Right lung (tissue), 2 donors: ENCODE measurements at regions not wholly inside any gene's neighbourhood (a gene's known extent, or its start where the extent isn't known, plus 50 kb on each side); places are given as distances from the start of the nearest gene placed in this dataset.
"Not testable (repeated sequence)": the region's sequence is repeated elsewhere in the genome, so short reads cannot be mapped to it uniquely, and the experiment has no call there.

Experiments
- DNase-seq, 2 donors: peaks; one replicate each; pipeline ENCODE4 v3.0.0-alpha.2; 2013

DNA sequence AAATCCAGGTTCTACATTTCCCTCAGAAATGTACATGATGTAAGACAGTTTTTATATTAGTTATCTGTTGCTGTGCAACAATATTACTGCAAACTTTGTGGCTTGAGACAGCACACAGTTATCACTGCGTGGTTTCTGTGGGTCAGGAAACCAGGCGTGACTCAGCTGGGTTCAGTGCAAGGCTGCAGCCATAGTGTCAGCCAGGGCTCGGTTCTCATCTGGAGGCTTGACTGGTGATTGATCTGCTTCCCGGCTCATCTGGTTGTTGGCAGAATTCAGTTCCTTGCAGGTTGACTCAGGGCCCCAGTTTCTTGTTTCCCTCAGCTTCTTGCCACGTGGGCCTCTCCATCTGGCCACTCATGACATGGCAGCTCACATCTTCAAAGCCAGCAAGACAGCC, 146.8 kb upstream of the ROPN1B start:
- not testable (repeated sequence) for DNase-seq

- DNase-seq: not testable (repeated sequence)
These were observed 137.8 kb upstream of the ROPN1B start for GRCh38 chr3:125831005-125831750.

DNA sequence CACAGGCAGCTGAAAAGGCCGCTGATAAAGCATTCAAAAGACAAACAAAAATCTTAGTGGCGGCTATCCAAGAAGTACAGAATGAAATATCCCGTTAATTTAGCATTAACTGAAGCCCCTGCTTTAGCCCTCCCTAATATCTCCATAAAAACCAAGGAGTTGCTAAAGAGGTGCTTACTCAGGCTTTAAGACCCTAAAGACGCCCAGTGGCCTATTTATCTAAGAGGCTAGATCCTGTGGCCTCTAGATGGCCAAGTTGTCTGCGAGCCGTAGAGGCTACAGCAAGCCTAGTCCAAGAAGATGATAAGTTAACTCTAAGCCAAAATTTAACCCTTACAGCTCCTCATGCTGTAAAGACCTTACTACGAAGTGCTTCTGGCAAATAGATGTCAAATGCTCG, 133.4 kb upstream of the ROPN1B start:
- not testable (repeated sequence) for DNase-seq

GRCh38 chr3:125836011-125836551, 132.9 kb upstream of the ROPN1B start:
- DNase-seq: not testable (repeated sequence)

GRCh38 chr3:125836786-125837185, 132.2 kb upstream of the ROPN1B start:
- DNase-seq: not testable (repeated sequence)

- DNase-seq: not testable (repeated sequence)
These were observed 130.1 kb upstream of the ROPN1B start for GRCh38 chr3:125838857-125839256.

DNA sequence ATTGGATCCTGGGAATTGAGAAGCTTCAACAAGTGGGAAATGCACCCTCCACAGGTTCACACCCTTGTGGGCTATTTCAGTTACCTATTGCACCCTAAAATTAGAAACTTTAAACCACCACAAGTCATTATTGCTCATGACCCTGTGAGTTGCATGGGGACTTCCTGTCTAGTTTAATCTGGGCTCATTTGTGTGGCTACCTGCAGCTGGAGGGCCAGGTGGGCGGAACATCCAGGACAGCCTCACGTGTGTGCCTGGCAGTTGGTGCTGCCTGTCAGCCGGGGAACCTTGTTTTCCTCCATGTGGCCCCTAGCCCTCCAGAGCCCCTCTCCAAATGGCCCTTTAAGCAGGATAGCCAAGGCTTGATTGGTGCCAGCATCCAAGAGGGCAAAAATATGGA, 128.5 kb upstream of the ROPN1B start:
- DNase-seq: not testable (repeated sequence)

GRCh38 chr3:125847966-125848365, 121.0 kb upstream of the ROPN1B start:
- not testable (repeated sequence) for DNase-seq

- not testable (repeated sequence) for DNase-seq
These were observed 114.0 kb upstream of the ROPN1B start for GRCh38 chr3:125855006-125855405.

DNA sequence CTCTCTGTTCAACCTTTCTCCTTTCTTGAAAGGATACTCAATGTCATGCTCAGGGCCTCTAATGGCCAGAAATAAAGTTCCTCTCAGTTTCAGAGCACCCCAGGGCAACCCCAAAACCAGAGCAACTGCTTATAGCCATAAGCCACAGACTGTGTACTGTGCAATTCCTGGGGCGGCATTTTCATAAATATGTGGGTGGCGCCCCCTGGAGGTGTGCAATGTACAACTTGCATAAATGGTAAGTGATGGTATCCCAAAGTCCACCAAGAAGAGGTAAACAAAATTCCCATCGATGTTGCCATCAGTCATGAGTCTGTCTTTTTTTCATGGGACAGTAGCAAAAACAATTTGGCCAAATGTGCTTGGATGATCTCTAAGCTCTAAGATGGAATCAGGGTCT, 108.4 kb upstream of the ROPN1B start:
- not testable (repeated sequence) for DNase-seq

- DNase-seq: not testable (repeated sequence)
These were observed 106.1 kb upstream of the ROPN1B start for GRCh38 chr3:125862841-125863254.

DNA sequence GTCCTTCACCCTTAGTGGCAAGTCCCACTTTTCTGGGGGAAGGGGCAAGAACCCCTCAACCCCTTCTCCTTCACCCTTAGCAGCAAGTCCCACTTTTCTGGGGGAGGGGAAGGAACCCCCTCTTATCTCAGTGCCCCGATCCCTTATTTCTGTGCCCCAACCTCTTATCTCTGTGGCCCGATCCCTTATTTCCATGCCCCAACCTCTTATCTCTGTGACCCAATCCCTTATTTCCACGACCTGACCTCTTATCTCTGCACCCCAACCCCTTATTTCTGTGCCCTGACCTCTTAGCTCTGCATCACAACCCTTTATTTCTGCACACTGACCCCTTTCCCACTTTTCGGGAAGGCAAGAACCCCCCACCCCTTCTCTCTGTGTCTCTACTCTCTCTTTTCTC, 104.4 kb upstream of the ROPN1B start:
- not testable (repeated sequence) for DNase-seq

DNA sequence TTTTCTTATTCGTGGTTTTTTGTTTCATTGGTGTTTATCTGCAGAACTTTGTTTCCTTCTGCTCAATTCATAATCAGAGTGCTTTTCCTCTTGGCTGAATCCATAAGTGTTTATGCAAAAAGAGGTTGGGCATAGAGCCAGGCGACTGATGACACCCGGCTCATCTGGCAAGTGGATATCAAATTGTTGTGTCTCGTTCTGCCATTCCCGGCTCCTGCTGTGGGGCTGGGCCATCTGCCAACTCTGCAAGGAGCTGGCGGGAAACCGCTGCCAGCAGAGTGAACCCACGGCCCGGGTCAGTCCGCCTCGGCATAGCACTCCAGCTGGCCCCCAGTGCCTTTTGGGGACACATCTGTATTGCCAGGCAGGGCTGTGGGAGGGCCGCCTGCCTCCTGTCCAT, 83.0 kb upstream of the ROPN1B start:
- DNase-seq: peak; percentile 88 to 89

DNA sequence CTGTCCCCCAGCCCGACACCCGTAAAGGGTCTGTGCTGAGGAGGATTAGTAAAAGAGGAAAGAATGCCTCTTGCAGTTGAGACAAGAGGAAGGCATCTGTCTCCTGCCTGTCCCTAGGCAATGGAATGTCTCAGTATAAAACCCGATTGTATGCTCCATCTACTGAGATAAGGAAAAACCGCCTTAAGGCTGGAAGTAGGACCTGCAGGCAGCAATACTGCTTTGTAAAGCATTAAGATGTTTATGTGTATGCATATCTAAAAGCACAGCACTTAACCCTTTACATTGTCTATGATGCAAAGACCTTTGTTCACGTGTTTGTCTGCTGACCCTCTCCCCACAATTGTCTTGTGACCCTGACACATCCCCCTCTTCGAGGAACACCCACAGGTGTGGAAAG, 69.8 kb upstream of the ROPN1B start:
- DNase-seq: not testable (repeated sequence)

DNA sequence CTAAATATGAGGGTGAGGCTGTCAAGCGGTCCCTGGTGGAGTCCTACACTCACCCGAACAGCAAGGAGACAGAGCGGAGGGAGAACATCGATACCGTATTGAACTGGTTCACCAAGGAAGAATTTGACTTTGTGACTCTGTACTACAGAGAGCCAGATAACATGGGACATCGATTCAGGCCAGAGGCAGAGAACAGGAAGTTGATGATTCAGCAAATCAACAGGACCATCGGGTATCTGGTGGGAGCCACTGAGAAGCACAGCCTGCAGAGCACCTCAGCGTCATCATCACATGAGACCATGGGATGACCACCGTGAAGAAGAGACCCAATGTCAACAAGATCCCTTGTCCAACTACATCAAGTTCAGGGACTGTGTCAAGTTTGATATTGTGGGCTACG, 67.5 kb upstream of the ROPN1B start:
- not testable (repeated sequence) for DNase-seq

DNA sequence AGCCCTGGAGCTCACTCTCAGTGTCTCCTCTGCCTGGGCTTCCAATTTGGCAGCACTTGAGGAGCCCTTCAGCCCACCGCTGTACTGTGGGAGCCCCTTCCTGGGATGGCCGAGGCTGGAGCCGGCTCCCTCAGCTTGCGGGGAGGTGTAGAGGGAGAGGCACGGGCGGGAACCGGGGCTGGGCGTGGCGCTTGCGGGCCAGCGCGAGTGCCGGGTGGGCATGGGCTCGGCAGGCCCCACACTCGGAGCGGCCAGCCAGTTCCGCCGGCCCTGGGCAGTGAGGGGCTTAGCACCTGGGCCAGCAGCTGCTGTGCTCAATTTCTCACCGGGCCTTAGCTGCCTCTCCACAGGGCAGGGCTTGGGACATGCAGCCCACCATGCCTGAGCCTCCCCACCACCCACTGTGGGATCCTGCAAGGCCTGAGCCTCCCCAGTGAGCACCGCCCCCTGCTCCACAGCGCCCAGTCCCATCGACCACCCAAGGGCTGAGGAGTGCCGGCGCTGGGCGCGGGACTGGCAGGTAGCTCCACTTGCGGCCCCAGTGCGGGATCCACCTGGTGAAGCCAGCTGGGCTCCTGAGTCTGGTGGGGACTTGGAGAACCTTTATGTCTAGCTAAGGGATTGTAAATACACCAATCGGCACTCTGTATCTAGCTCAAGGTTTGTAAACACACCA, 65.1 kb upstream of the ROPN1B start:
- not testable (repeated sequence) for DNase-seq

- DNase-seq: not testable (repeated sequence)
These were observed 61.7 kb upstream of the ROPN1B start for GRCh38 chr3:125907279-125907678.

DNA sequence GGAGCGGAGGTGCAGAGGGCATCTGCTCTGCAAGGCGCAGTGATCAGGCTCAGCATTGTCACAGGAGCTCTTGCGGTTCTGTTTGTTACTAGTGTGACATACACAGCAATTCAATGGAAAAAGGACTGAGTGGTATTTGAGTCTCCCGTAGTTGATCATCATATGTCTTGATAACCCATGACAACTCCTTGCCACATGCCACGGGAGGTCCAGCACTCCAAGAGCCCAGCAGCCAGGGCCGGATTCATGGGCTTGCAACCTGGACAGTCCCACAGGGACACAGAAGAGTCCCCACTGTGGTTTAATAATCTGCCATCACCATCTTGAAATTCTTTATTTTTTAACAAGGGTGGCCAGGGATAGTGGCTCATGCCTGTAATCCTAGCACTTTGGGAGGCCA, 58.1 kb upstream of the ROPN1B start:
- not testable (repeated sequence) for DNase-seq

GRCh38 chr3:125914608-125915436, 54.2 kb upstream of the ROPN1B start:
- not testable (repeated sequence) for DNase-seq

DNA sequence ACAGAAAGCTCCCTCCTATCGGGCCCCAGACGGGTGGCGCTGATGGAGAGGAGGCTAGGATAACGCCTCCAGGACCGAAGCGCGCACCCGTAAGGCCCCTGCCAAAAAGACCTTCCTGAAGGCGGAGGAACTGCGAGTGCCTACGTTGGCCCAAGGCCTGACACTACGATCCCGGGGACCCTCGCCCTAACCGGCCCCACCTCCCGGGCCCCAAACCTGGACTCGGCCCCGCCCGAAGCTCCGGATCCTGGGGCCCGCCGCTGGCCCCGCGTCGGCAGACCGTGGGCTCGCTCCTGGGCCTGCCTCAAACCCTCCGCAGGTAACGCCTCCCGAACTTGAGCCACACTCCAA, 53.6 kb upstream of the ROPN1B start:
- DNase-seq: peak; percentile 45 to 54

DNA sequence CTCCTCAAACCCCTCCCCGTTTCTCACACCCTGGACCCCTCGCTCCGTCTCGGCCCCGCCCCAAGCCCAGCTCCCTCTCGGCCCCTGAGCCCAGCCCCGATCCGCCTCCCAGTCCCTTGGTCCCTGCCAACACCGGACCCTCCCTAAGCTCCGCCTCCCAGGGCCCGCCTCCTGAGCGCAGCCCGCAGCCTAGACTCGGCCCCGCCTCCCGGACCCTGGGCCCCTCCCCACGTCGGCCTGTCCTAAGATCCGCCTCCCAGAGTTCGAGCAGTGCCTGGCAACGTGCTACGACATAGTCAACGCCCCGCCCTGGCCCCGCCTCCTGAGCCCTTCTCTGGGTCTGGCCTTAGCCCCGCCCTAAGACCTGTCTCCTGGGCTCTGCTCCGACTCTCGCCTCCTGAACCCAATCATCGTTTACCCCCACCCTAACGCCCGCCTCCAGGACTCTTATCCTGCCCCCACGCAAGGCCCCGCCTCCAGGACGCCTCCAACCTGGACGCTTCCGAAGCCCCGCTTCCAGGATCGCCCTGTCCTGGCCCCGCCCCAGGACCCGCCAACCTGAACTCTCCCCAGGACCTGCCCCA, 53.1 kb upstream of the ROPN1B start:
- peak; percentile 97 for DNase-seq
